HEK293 (cell line): ENCODE measurements at regions not wholly inside any gene's neighbourhood (a gene's known extent, or its start where the extent isn't known, plus 50 kb on each side); places are given as distances from the start of the nearest gene placed in this dataset.

Experiments
- CTCF ChIA-PET: fragments of 350-600 bp; formaldehyde crosslinking; extraction: SDS; loops from one replicate; lab custom pipeline; 2021; ENCODE audit warnings: antibody characterized with exemption; lab: Yijun Ruan, JAX
- POLR2A ChIA-PET: fragments of 300-600 bp; formaldehyde crosslinking; extraction: SDS; loops from one replicate; lab custom pipeline; 2020; ENCODE audit warnings: antibody characterized with exemption, inconsistent platforms; lab: Yijun Ruan, JAX
- H3K27ac ChIP-seq: fragments of 200-500 bp; sonication (Bioruptor generic); 2 replicates; pipeline ENCODE4 v1.5.1; 2014; ENCODE audit warnings: low read depth, low read length, control low read depth, inconsistent platforms; ENCODE audit errors: extremely low read depth
- H3K36me3 ChIP-seq, 2 experiments: fragments of 200-500 bp in 1 of 2; sonication (Bioruptor generic) in 1 of 2; 1 replicate in 1 of 2; 2 replicates in 1 of 2; pipeline ENCODE4 v1.5.1; 2014 to 2017; ENCODE audit warnings: inconsistent platforms in 2 of 2, low read length in 2 of 2; ENCODE audit not compliant: control insufficient read depth in 2 of 2, insufficient read depth in 1 of 2
- H3K4me1 ChIP-seq: fragments of 200-500 bp; sonication (Bioruptor generic); 2 replicates; pipeline ENCODE4 v1.5.1; 2014; ENCODE audit warnings: mild to moderate bottlenecking, low read length, inconsistent platforms; ENCODE audit not compliant: control insufficient read depth, insufficient read depth
- H3K4me3 ChIP-seq: 2 replicates; pipeline ENCODE4 v1.5.1; 2011; ENCODE audit warnings: low read depth, mild to moderate bottlenecking, control low read depth, low read length, moderate library complexity
- H3K9me3 ChIP-seq: fragments of 200-500 bp; sonication (Bioruptor generic); 2 replicates; pipeline ENCODE4 v1.5.1; 2014; ENCODE audit warnings: low read depth, low read length, inconsistent platforms; ENCODE audit not compliant: control insufficient read depth, insufficient read depth
- EGR2 ChIP-seq: fragments of 450-650 bp; formaldehyde crosslinking; IDR thresholded peaks from 2 replicates; pipeline ENCODE4 v1.5.1; 2016; ENCODE audit warnings: low read depth, missing biosample characterization, missing genetic modification characterization
- GFI1B ChIP-seq: fragments of 450-650 bp; formaldehyde crosslinking; IDR thresholded peaks from 2 replicates; pipeline ENCODE4 v1.5.1; 2016; ENCODE audit warnings: missing biosample characterization, missing genetic modification characterization
- GLI2 ChIP-seq: fragments of 450-650 bp; formaldehyde crosslinking; IDR thresholded peaks from 2 replicates; pipeline ENCODE4; 2017; ENCODE audit warnings: missing biosample characterization, missing genetic modification characterization, low read depth, borderline replicate concordance
- GLI4 ChIP-seq: fragments of 450-650 bp; formaldehyde crosslinking; IDR thresholded peaks from 2 replicates; pipeline ENCODE4 v1.5.1; 2016; ENCODE audit warnings: missing biosample characterization, missing genetic modification characterization
- KLF8 ChIP-seq: fragments of 450-650 bp; formaldehyde crosslinking; IDR thresholded peaks from 2 replicates; pipeline ENCODE4 v1.5.1; 2016; ENCODE audit warnings: missing biosample characterization, missing genetic modification characterization
- SETDB1 ChIP-seq: IDR thresholded peaks from one replicate; pipeline ENCODE4 v1.6.1; 2017; ENCODE audit warnings: mild to moderate bottlenecking, low read length, moderate library complexity, mixed read lengths; ENCODE audit not compliant: insufficient read length
- YY1 ChIP-seq: fragments of 450-650 bp; formaldehyde crosslinking; IDR thresholded peaks from 2 replicates; pipeline ENCODE4 v1.5.1; 2018; ENCODE audit warnings: missing biosample characterization, missing genetic modification characterization
- ZBTB11 ChIP-seq: fragments of 450-650 bp; formaldehyde crosslinking; conservative IDR thresholded peaks from 2 replicates; pipeline ENCODE4 v1.5.1; 2016; ENCODE audit warnings: low read depth, missing biosample characterization, missing genetic modification characterization
- ZBTB8A ChIP-seq: fragments of 450-650 bp; formaldehyde crosslinking; IDR thresholded peaks from 2 replicates; pipeline ENCODE4 v1.5.1; 2016; ENCODE audit warnings: missing biosample characterization, missing genetic modification characterization
- ZNF157 ChIP-seq: fragments of 450-650 bp; formaldehyde crosslinking; IDR thresholded peaks from 2 replicates; pipeline ENCODE4 v1.5.1; 2016; ENCODE audit warnings: missing biosample characterization, missing genetic modification characterization
- ZNF341 ChIP-seq: fragments of 450-650 bp; formaldehyde crosslinking; IDR thresholded peaks from 2 replicates; pipeline ENCODE4; 2016; ENCODE audit warnings: low read depth, missing biosample characterization, missing genetic modification characterization
- ZNF391 ChIP-seq: fragments of 450-650 bp; formaldehyde crosslinking; IDR thresholded peaks from 2 replicates; pipeline ENCODE4 v1.5.1; 2016; ENCODE audit warnings: low read depth, missing biosample characterization, missing genetic modification characterization, borderline replicate concordance
- ZNF473 ChIP-seq: fragments of 450-650 bp; formaldehyde crosslinking; IDR thresholded peaks from 2 replicates; pipeline ENCODE4 v1.5.1; 2017; ENCODE audit warnings: missing biosample characterization, missing genetic modification characterization
- ZNF549 ChIP-seq: fragments of 450-650 bp; IDR thresholded peaks from 2 replicates; pipeline ENCODE4 v1.5.1; 2018; ENCODE audit warnings: missing biosample characterization, missing genetic modification characterization, mild to moderate bottlenecking, inconsistent platforms, moderate library complexity
- ZNF571 ChIP-seq: fragments of 450-650 bp; formaldehyde crosslinking; IDR thresholded peaks from 2 replicates; pipeline ENCODE4 v1.5.0; 2017; ENCODE audit warnings: missing biosample characterization, missing genetic modification characterization
- ZNF645 ChIP-seq: fragments of 450-650 bp; formaldehyde crosslinking; IDR thresholded peaks from 2 replicates; pipeline ENCODE4; 2016; ENCODE audit warnings: missing biosample characterization, missing genetic modification characterization
- ZNF670 ChIP-seq: fragments of 450-650 bp; formaldehyde crosslinking; IDR thresholded peaks from 2 replicates; pipeline ENCODE4 v1.5.1; 2016; ENCODE audit warnings: missing biosample characterization, missing genetic modification characterization, low read depth
- ZNF791 ChIP-seq: fragments of 450-650 bp; formaldehyde crosslinking; IDR thresholded peaks from 2 replicates; pipeline ENCODE4 v1.5.1; 2016; ENCODE audit warnings: missing biosample characterization, missing genetic modification characterization
- ZNF792 ChIP-seq: fragments of 450-650 bp; formaldehyde crosslinking; IDR thresholded peaks from 2 replicates; pipeline ENCODE4 v1.5.1; 2016; ENCODE audit warnings: missing biosample characterization, missing genetic modification characterization
- ZSCAN16 ChIP-seq: fragments of 450-650 bp; formaldehyde crosslinking; IDR thresholded peaks from 2 replicates; pipeline ENCODE4 v1.5.1; 2016; ENCODE audit warnings: missing biosample characterization, missing genetic modification characterization
- ZSCAN23 ChIP-seq: fragments of 450-650 bp; formaldehyde crosslinking; IDR thresholded peaks from 2 replicates; pipeline ENCODE4 v1.5.1; 2016; ENCODE audit warnings: missing biosample characterization, missing genetic modification characterization
- ZXDB ChIP-seq: fragments of 450-650 bp; formaldehyde crosslinking; IDR thresholded peaks from 2 replicates; pipeline ENCODE4 v1.5.1; 2016; ENCODE audit warnings: missing biosample characterization, missing genetic modification characterization
- TF ChIP-seq, protein P1 (sequence below): fragments of 450-650 bp; formaldehyde crosslinking; IDR thresholded peaks from 2 replicates; pipeline ENCODE4 v1.5.1; 2016; ENCODE audit warnings: missing biosample characterization, missing genetic modification characterization
- TF ChIP-seq, protein P2 (sequence below): fragments of 450-650 bp; formaldehyde crosslinking; IDR thresholded peaks from 2 replicates; pipeline ENCODE4 v1.5.1; 2016; ENCODE audit warnings: missing biosample characterization, missing genetic modification characterization, borderline replicate concordance

DNA sequence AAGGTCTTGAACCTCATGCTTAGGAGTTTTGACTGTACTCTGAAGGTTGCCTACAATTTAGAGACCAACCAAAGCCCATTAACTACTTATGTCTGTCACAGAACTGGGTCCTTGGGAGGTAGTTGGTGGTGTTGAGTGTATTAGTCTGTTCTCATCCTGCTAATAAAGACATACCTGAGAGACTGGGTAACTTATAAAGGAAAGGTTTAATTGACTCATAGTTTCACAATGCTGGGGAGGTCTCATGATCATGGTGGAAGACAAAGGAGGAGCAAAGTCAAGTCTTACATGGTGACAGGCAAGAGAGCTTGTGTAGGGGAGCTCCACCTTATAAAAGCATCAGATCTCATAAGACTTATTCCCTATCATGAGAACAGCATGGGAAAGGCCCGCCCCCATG is 319.6 kb upstream of the ZMIZ1 start:
- no peak overlapping the region for H3K27ac ChIP-seq
- CTCF ChIA-PET: no interaction called here
- no peak overlapping the region for H3K4me3 ChIP-seq
- TF ChIP-seq GFI1B (tag by site-specific recombination): no peak
- no peak for TF ChIP-seq ZNF792 (tag by site-specific recombination)
- no peak for TF ChIP-seq GLI2
- TF ChIP-seq EGR2: no peak
- TF ChIP-seq ZBTB11 (tag by site-specific recombination): no peak
- no peak for TF ChIP-seq ZSCAN16 (tag by site-specific recombination)
- TF ChIP-seq, protein P1, sequence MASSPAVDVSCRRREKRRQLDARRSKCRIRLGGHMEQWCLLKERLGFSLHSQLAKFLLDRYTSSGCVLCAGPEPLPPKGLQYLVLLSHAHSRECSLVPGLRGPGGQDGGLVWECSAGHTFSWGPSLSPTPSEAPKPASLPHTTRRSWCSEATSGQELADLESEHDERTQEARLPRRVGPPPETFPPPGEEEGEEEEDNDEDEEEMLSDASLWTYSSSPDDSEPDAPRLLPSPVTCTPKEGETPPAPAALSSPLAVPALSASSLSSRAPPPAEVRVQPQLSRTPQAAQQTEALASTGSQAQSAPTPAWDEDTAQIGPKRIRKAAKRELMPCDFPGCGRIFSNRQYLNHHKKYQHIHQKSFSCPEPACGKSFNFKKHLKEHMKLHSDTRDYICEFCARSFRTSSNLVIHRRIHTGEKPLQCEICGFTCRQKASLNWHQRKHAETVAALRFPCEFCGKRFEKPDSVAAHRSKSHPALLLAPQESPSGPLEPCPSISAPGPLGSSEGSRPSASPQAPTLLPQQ (tag by site-specific recombination): no peak
- TF ChIP-seq ZNF549 (tag by site-specific recombination): no peak
- no peak for TF ChIP-seq YY1 (tag by site-specific recombination)
- TF ChIP-seq ZXDB: no peak
- TF ChIP-seq ZNF670 (tag by site-specific recombination): no peak
- no peak for TF ChIP-seq ZNF791
- TF ChIP-seq, all 188 proteins: peak for 0
- Histone ChIP-seq H3K36me3 (no peaks in the 10 kb centered on the region), H3K4me1 (0 out of 2 replicates have a peak, but pooled peaks cover 3% of the 10 kb centered on the region), H3K9me3 (no peaks in the 10 kb centered on the region)
- POLR2A ChIA-PET: no interaction called here

GRCh38 chr10:78749898-78750297 is 318.9 kb upstream of the ZMIZ1 start:
- POLR2A ChIA-PET: interaction anchor here (0.6 kb wide), 1 partner anchor 192 kb away, joined by 4 read pairs; no protein-coding TSS in a partner anchor
- Histone ChIP-seq H3K27ac (no peak overlapping the region), H3K9me3 (no peaks in the 10 kb centered on the region), H3K4me3 (no peak overlapping the region), H3K36me3 (no peaks in the 10 kb centered on the region), H3K4me1 (0 out of 2 replicates have a peak, but pooled peaks cover 3% of the 10 kb centered on the region)
- TF ChIP-seq ZNF645 (tag by site-specific recombination) (no peak), ZNF391 (no peak), ZNF341 (tag by site-specific recombination) (no peak), ZBTB8A (tag by site-specific recombination) (no peak), GLI4 (tag by site-specific recombination) (no peak), SETDB1 (no peak), ZSCAN23 (tag by site-specific recombination) (no peak), ZNF157 (tag by site-specific recombination) (no peak), ZNF473 (tag by site-specific recombination) (no peak), KLF8 (no peak), EGR2 (no peak), ZNF571 (tag by site-specific recombination) (no peak)
- TF ChIP-seq, protein P2, sequence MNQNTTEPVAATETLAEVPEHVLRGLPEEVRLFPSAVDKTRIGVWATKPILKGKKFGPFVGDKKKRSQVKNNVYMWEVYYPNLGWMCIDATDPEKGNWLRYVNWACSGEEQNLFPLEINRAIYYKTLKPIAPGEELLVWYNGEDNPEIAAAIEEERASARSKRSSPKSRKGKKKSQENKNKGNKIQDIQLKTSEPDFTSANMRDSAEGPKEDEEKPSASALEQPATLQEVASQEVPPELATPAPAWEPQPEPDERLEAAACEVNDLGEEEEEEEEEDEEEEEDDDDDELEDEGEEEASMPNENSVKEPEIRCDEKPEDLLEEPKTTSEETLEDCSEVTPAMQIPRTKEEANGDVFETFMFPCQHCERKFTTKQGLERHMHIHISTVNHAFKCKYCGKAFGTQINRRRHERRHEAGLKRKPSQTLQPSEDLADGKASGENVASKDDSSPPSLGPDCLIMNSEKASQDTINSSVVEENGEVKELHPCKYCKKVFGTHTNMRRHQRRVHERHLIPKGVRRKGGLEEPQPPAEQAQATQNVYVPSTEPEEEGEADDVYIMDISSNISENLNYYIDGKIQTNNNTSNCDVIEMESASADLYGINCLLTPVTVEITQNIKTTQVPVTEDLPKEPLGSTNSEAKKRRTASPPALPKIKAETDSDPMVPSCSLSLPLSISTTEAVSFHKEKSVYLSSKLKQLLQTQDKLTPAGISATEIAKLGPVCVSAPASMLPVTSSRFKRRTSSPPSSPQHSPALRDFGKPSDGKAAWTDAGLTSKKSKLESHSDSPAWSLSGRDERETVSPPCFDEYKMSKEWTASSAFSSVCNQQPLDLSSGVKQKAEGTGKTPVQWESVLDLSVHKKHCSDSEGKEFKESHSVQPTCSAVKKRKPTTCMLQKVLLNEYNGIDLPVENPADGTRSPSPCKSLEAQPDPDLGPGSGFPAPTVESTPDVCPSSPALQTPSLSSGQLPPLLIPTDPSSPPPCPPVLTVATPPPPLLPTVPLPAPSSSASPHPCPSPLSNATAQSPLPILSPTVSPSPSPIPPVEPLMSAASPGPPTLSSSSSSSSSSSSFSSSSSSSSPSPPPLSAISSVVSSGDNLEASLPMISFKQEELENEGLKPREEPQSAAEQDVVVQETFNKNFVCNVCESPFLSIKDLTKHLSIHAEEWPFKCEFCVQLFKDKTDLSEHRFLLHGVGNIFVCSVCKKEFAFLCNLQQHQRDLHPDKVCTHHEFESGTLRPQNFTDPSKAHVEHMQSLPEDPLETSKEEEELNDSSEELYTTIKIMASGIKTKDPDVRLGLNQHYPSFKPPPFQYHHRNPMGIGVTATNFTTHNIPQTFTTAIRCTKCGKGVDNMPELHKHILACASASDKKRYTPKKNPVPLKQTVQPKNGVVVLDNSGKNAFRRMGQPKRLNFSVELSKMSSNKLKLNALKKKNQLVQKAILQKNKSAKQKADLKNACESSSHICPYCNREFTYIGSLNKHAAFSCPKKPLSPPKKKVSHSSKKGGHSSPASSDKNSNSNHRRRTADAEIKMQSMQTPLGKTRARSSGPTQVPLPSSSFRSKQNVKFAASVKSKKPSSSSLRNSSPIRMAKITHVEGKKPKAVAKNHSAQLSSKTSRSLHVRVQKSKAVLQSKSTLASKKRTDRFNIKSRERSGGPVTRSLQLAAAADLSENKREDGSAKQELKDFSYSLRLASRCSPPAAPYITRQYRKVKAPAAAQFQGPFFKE: no peak
- CTCF ChIA-PET: interaction anchor here (0.7 kb wide), 1 partner anchor 86 kb away, joined by 3 read pairs; no protein-coding TSS in a partner anchor
